HEK293 (cell line): ENCODE measurements at regions not wholly inside any gene's neighbourhood (a gene's known extent, or its start where the extent isn't known, plus 50 kb on each side); places are given as distances from the start of the nearest gene placed in this dataset.

Source experiments
- BCL11A ChIP-seq: fragments of 450-650 bp; formaldehyde crosslinking; IDR thresholded peaks from 2 replicates; pipeline ENCODE4 v1.5.1; 2016; ENCODE audit warnings: low read depth, missing biosample characterization, missing genetic modification characterization
- CTCF ChIP-seq: fragments of 450-650 bp; formaldehyde crosslinking; IDR thresholded peaks from 2 replicates; pipeline ENCODE4 v1.5.1; 2016; ENCODE audit warnings: missing biosample characterization, missing genetic modification characterization
- EGR2 ChIP-seq: fragments of 450-650 bp; formaldehyde crosslinking; IDR thresholded peaks from 2 replicates; pipeline ENCODE4 v1.5.1; 2016; ENCODE audit warnings: low read depth, missing biosample characterization, missing genetic modification characterization
- HIC1 ChIP-seq: fragments of 450-650 bp; formaldehyde crosslinking; IDR thresholded peaks from 2 replicates; pipeline ENCODE4 v1.5.1; 2016; ENCODE audit warnings: missing biosample characterization, missing genetic modification characterization
- PRDM1 ChIP-seq: fragments of 450-650 bp; formaldehyde crosslinking; IDR thresholded peaks from 2 replicates; pipeline ENCODE4; 2016; ENCODE audit warnings: missing biosample characterization, missing genetic modification characterization
- SP7 ChIP-seq: fragments of 450-650 bp; formaldehyde crosslinking; IDR thresholded peaks from 2 replicates; pipeline ENCODE4 v1.5.1; 2016; ENCODE audit warnings: missing biosample characterization, missing genetic modification characterization
- ZBTB7A ChIP-seq: fragments of 450-650 bp; formaldehyde crosslinking; IDR thresholded peaks from 2 replicates; pipeline ENCODE4 v1.5.1; 2016; ENCODE audit warnings: low read depth, missing biosample characterization, missing genetic modification characterization
- ZNF341 ChIP-seq: fragments of 450-650 bp; formaldehyde crosslinking; IDR thresholded peaks from 2 replicates; pipeline ENCODE4; 2016; ENCODE audit warnings: low read depth, missing biosample characterization, missing genetic modification characterization
- ZNF560 ChIP-seq: fragments of 450-650 bp; formaldehyde crosslinking; IDR thresholded peaks from 2 replicates; pipeline ENCODE4 v1.5.1; 2017; ENCODE audit warnings: missing biosample characterization, missing genetic modification characterization, borderline replicate concordance
- ZNF692 ChIP-seq: fragments of 450-650 bp; formaldehyde crosslinking; IDR thresholded peaks from 2 replicates; pipeline ENCODE4 v1.5.1; 2016; ENCODE audit warnings: missing biosample characterization, missing genetic modification characterization
- ZNF707 ChIP-seq: fragments of 450-650 bp; formaldehyde crosslinking; IDR thresholded peaks from 2 replicates; pipeline ENCODE4 v1.5.1; 2016; ENCODE audit warnings: missing biosample characterization, missing genetic modification characterization
- TF ChIP-seq, protein P1 (sequence below): fragments of 450-650 bp; formaldehyde crosslinking; IDR thresholded peaks from 2 replicates; pipeline ENCODE4 v1.5.1; 2017; ENCODE audit warnings: missing biosample characterization, missing genetic modification characterization
- TF ChIP-seq, protein P2 (sequence below): IDR thresholded peaks from 2 replicates; pipeline ENCODE4 v1.6.1; 2011; ENCODE audit warnings: mild to moderate bottlenecking, low read depth, low read length, borderline replicate concordance
- TF ChIP-seq, protein P3 (sequence below): fragments of 450-650 bp; formaldehyde crosslinking; IDR thresholded peaks from 2 replicates; pipeline ENCODE4 v1.5.1; 2016; ENCODE audit warnings: missing biosample characterization, missing genetic modification characterization

- TF ChIP-seq ZNF341 (tag by site-specific recombination), result no peak
- TF ChIP-seq CTCF, result no peak
- no peak for TF ChIP-seq ZNF560 (tag by site-specific recombination)
- no peak for TF ChIP-seq ZNF707 (tag by site-specific recombination)
- TF ChIP-seq, protein P1, sequence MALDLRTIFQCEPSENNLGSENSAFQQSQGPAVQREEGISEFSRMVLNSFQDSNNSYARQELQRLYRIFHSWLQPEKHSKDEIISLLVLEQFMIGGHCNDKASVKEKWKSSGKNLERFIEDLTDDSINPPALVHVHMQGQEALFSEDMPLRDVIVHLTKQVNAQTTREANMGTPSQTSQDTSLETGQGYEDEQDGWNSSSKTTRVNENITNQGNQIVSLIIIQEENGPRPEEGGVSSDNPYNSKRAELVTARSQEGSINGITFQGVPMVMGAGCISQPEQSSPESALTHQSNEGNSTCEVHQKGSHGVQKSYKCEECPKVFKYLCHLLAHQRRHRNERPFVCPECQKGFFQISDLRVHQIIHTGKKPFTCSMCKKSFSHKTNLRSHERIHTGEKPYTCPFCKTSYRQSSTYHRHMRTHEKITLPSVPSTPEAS (tag by site-specific recombination), result no peak
- TF ChIP-seq BCL11A (tag by site-specific recombination), result no peak
- no peak for TF ChIP-seq PRDM1 (tag by site-specific recombination)
- TF ChIP-seq EGR2 (tag by site-specific recombination), result no peak
- no peak for TF ChIP-seq ZNF692
- TF ChIP-seq SP7 (tag by site-specific recombination), result no peak
- TF ChIP-seq, protein P2, sequence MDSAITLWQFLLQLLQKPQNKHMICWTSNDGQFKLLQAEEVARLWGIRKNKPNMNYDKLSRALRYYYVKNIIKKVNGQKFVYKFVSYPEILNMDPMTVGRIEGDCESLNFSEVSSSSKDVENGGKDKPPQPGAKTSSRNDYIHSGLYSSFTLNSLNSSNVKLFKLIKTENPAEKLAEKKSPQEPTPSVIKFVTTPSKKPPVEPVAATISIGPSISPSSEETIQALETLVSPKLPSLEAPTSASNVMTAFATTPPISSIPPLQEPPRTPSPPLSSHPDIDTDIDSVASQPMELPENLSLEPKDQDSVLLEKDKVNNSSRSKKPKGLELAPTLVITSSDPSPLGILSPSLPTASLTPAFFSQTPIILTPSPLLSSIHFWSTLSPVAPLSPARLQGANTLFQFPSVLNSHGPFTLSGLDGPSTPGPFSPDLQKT, result no peak
- TF ChIP-seq, protein P3, sequence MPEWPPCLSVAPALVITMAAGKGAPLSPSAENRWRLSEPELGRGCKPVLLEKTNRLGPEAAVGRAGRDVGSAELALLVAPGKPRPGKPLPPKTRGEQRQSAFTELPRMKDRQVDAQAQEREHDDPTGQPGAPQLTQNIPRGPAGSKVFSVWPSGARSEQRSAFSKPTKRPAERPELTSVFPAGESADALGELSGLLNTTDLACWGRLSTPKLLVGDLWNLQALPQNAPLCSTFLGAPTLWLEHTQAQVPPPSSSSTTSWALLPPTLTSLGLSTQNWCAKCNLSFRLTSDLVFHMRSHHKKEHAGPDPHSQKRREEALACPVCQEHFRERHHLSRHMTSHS (tag by site-specific recombination), result no peak
- TF ChIP-seq HIC1 (tag by site-specific recombination), result no peak
- no peak for TF ChIP-seq ZBTB7A
Measured at GRCh38 chr2:30003128-30003527, 81.7 kb upstream of the ALK start.
